Upper lobe of right lung (tissue), 1 donor: ENCODE measurements at regions not wholly inside any gene's neighbourhood (a gene's known extent, or its start where the extent isn't known, plus 50 kb on each side); places are given as distances from the start of the nearest gene placed in this dataset.

ENCODE experiments used
- ATAC-seq: fragments of 200-7000 bp; cut with Tn5 transposase; one replicate; pipeline ENCODE4 v1.9.1; 2020; ENCODE audit warnings: mild to moderate bottlenecking, moderate library complexity
- DNase-seq: peaks from one replicate; pipeline ENCODE4 v3.0.0-alpha.2; 2020
- H3K27ac ChIP-seq: fragments of 200-600 bp; one replicate; pipeline ENCODE4 v1.8.0; 2022
- H3K27me3 ChIP-seq: fragments of 200-600 bp; one replicate; pipeline ENCODE4 v1.8.0; 2022; ENCODE audit warnings: mild to moderate bottlenecking
- H3K36me3 ChIP-seq: fragments of 200-600 bp; one replicate; pipeline ENCODE4 v1.8.0; 2022
- H3K4me1 ChIP-seq: fragments of 200-600 bp; one replicate; pipeline ENCODE4 v1.8.0; 2022
- H3K4me3 ChIP-seq: fragments of 200-600 bp; one replicate; pipeline ENCODE4 v1.8.0; 2022; ENCODE audit warnings: mild to moderate bottlenecking
- H3K9me3 ChIP-seq: fragments of 200-600 bp; one replicate; pipeline ENCODE4 v1.8.0; 2022
- intact Hi-C: fragments of 100-400 bp; cut with DNase I; formaldehyde crosslinking; loops from one replicate; pipeline ENCODE4 v1.11.0; 2022
- TF ChIP-seq, protein P1 (sequence below): fragments of 200-600 bp; IDR thresholded peaks from one replicate; pipeline ENCODE4 v1.8.0; 2022; ENCODE audit warnings: antibody characterized with exemption
- donor health status: DM: no; HTN: yes; CAD: no; lungs with severe emphysema.

DNA sequence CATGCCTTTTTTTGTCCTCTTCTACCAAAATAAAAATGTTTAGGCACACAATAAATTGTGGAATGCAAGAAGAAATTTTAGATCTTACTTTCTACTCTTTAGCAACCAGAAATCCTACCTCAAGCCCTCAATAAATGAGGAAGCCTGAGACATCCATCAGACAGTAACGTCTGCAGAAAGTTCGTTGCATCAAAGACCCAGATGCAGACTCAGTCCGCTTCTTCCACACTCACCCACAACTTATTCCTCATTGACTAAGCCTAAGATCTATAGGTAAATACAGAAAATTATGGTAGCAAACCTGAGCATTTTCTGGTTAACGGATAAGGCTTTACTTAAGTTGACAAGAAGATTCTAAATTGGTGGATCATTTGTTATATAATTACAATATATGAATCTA lies 579.4 kb upstream of the ID2 start:
- intact Hi-C loops = no loop called here
- no peaks in the 10 kb centered on the region for H3K27me3 ChIP-seq
- no peak for DNase-seq
- no peak overlapping the region for H3K4me3 ChIP-seq
- ATAC-seq = no peak
- TF ChIP-seq, protein P1, sequence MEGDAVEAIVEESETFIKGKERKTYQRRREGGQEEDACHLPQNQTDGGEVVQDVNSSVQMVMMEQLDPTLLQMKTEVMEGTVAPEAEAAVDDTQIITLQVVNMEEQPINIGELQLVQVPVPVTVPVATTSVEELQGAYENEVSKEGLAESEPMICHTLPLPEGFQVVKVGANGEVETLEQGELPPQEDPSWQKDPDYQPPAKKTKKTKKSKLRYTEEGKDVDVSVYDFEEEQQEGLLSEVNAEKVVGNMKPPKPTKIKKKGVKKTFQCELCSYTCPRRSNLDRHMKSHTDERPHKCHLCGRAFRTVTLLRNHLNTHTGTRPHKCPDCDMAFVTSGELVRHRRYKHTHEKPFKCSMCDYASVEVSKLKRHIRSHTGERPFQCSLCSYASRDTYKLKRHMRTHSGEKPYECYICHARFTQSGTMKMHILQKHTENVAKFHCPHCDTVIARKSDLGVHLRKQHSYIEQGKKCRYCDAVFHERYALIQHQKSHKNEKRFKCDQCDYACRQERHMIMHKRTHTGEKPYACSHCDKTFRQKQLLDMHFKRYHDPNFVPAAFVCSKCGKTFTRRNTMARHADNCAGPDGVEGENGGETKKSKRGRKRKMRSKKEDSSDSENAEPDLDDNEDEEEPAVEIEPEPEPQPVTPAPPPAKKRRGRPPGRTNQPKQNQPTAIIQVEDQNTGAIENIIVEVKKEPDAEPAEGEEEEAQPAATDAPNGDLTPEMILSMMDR = no peak
- no peak overlapping the region for H3K27ac ChIP-seq
- no peaks in the 10 kb centered on the region for H3K9me3 ChIP-seq
- no peaks in the 10 kb centered on the region for H3K4me1 ChIP-seq
- H3K36me3 ChIP-seq = no peaks in the 10 kb centered on the region

DNA sequence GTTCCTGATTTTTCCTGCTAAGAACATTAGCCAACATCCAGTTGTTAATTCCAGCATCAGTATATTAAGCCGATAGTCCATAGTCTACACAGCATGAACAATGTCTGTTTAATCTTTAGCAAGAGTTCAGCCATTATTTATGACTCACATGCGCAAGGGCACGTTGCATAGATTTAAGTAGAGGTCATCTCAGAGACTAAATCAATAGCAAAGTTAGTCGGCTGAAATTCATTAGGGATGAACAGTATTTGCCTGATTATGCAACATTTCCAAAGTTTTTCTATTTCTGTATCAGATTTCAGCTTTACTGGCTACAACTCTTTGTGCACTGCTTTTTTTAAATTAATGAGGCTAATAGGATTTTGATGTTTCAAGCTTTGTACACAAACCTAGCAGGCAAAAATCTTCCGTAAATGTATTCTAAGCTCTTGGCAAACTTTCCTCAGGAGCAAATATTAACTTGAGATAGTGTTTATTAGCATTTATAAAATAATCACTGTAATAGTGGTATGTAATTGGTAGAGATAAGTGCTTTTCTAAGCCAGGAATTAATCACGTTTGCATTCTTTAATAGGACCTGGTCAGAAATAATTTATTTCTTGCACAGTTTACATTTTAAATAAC lies 578.7 kb upstream of the ID2 start:
- Histone ChIP-seq H3K4me1 (no peaks in the 10 kb centered on the region), H3K9me3 (no peaks in the 10 kb centered on the region), H3K27me3 (no peaks in the 10 kb centered on the region), H3K27ac (no peak overlapping the region), H3K4me3 (no peak overlapping the region), H3K36me3 (no peaks in the 10 kb centered on the region)
- DNase-seq = no peak
- TF ChIP-seq, protein P1 = no peak
- ATAC-seq = no peak
- intact Hi-C loops = no loop called here

DNA sequence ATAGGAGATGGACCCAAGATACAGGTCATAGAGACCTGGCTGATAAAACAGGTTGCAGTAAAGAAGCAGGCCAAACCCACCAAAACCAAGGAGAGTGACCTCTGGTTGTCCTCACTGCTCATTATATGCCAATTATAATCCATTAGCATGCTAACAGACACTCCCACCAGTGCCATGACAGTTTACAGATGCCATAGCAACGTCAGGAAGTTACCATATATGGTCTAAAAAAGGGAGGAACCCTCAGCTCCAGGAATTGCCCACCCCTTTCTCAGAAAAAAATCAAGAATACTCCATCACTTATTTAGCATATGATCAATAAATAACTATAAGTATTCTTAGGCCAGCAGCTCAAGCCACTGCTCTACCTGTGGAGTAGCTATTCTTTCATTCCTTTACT lies 574.7 kb upstream of the ID2 start:
- Histone ChIP-seq H3K27ac (no peak overlapping the region), H3K4me3 (no peak overlapping the region), H3K9me3 (no peaks in the 10 kb centered on the region), H3K27me3 (no peaks in the 10 kb centered on the region), H3K36me3 (no peaks in the 10 kb centered on the region), H3K4me1 (no peaks in the 10 kb centered on the region)
- intact Hi-C loops = no loop called here
- TF ChIP-seq, protein P1 = no peak
- ATAC-seq (no peak), DNase-seq (no peak)

DNA sequence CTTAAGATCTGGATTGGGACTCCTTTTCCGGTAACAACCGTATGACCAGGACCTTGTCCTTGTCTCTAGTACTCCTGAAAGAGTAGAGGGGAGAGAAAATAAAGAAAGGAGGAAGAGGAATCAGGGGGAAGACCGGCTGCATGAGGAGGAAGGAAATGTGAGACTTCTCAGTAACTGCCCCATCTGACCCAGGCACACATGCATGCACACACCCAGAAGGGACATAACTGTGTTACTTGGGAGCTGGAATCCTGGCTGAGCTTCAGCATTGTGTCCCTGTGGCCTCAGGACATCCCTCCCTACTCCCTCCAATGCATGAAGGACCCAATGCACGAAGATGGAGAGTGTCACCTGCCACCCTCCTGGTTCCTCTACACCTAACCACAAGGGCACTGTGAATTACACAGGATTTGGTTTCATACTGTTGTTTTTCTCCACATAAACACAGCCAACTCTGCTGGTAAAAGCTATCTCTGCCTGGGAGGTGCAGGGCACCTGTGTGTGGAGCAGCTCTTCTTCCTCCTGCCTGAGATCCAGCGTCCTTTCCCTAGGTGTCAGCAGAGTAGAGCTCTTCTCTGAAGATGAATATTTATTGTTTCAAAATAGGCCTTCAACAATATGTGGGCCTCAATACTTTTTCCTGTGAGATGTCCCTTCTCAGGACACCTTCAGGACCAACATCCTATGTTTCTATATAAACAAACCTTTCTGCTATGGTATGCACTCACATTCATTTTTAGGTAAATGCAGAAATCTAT lies 574.1 kb upstream of the ID2 start:
- H3K36me3 ChIP-seq = no peaks in the 10 kb centered on the region
- TF ChIP-seq, protein P1 = no peak
- no peaks in the 10 kb centered on the region for H3K27me3 ChIP-seq
- H3K27ac ChIP-seq = no peak overlapping the region
- H3K9me3 ChIP-seq = no peaks in the 10 kb centered on the region
- ATAC-seq (no peak), DNase-seq (no peak)
- intact Hi-C loops = no loop called here
- H3K4me3 ChIP-seq = no peak overlapping the region
- H3K4me1 ChIP-seq = no peaks in the 10 kb centered on the region

DNA sequence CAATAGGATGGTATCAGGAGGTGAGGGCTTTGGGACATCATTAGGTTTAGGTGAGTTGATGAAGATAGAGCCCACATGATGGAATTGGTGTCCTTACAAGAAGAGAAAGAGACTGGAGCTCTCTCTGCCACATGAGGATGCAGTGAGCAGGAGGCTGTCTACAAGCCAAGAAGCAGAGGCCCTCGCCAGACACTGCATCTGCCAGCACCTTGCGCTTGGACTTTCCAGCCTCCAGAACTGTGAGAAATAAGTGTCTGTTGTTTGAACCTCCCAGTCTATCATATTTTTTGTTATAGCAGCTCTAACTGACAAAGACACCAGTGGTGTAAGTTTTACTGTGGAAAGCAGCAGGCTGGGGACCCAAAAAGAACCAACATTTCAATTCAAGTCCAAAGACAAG lies 571.1 kb upstream of the ID2 start:
- Histone ChIP-seq H3K4me1 (no peaks in the 10 kb centered on the region), H3K36me3 (no peaks in the 10 kb centered on the region), H3K9me3 (no peaks in the 10 kb centered on the region), H3K27ac (no peak overlapping the region), H3K4me3 (no peak overlapping the region), H3K27me3 (no peaks in the 10 kb centered on the region)
- intact Hi-C loops = no loop called here
- TF ChIP-seq, protein P1 = no peak
- no peak for ATAC-seq
- no peak for DNase-seq
